NCI-H2107 treated with DMSO at 0.1 percent for 48 hours (cell line): ENCODE measurements at regions not wholly inside any gene's neighbourhood (a gene's known extent, or its start where the extent isn't known, plus 50 kb on each side); places are given as distances from the start of the nearest gene placed in this dataset.

Source experiments
- DNase-seq: peaks from one replicate; lab custom pipeline; 2025; ENCODE audit not compliant: unreplicated experiment; lab: John Stamatoyannopoulos, UW

GRCh38 chr5:86768699-86769202 lies 151.0 kb downstream of the COX7C start:
- DNase-seq = no peak

GRCh38 chr5:86780018-86780417 lies 162.3 kb downstream of the COX7C start:
- DNase-seq = no peak

GRCh38 chr5:86786955-86787354 lies 169.2 kb downstream of the COX7C start:
- DNase-seq = no peak

- no peak for DNase-seq
These were observed 177.9 kb downstream of the COX7C start for GRCh38 chr5:86795659-86796058.

GRCh38 chr5:86797677-86798076 lies 179.9 kb downstream of the COX7C start:
- DNase-seq = no peak

- no peak for DNase-seq
These were observed 188.5 kb downstream of the COX7C start for GRCh38 chr5:86806206-86806605.

GRCh38 chr5:86807046-86808031 lies 189.6 kb downstream of the COX7C start:
- no peak for DNase-seq

GRCh38 chr5:86814315-86814714 lies 196.6 kb downstream of the COX7C start:
- DNase-seq = no peak

GRCh38 chr5:86814907-86815306 lies 197.2 kb downstream of the COX7C start:
- DNase-seq = no peak

GRCh38 chr5:86824637-86825036 lies 206.9 kb downstream of the COX7C start:
- no peak for DNase-seq

GRCh38 chr5:86831128-86831527 lies 213.4 kb downstream of the COX7C start:
- no peak for DNase-seq

GRCh38 chr5:86833868-86834267 lies 216.1 kb downstream of the COX7C start:
- DNase-seq = no peak

- DNase-seq = no peak
These were observed 219.9 kb downstream of the COX7C start for GRCh38 chr5:86837610-86838009.

- DNase-seq = no peak
These were observed 220.3 kb downstream of the COX7C start for GRCh38 chr5:86838083-86838482.

- DNase-seq = no peak
These were observed 223.4 kb downstream of the COX7C start for GRCh38 chr5:86841000-86841644.

GRCh38 chr5:86858442-86858841 lies 240.7 kb downstream of the COX7C start:
- DNase-seq = no peak

- no peak for DNase-seq
These were observed 243.8 kb downstream of the COX7C start for GRCh38 chr5:86861512-86861911.

- no peak for DNase-seq
These were observed 244.4 kb downstream of the COX7C start for GRCh38 chr5:86862093-86862492.

- no peak for DNase-seq
These were observed 246.3 kb downstream of the COX7C start for GRCh38 chr5:86864051-86864450.

- DNase-seq = no peak
These were observed 247.6 kb downstream of the COX7C start for GRCh38 chr5:86865256-86865785.

GRCh38 chr5:86866036-86866435 lies 248.3 kb downstream of the COX7C start:
- no peak for DNase-seq

GRCh38 chr5:86869268-86869667 lies 251.5 kb downstream of the COX7C start:
- DNase-seq = no peak
